Sigmoid colon (tissue), 4 donors: ENCODE measurements at regions not wholly inside any gene's neighbourhood (a gene's known extent, or its start where the extent isn't known, plus 50 kb on each side); places are given as distances from the start of the nearest gene placed in this dataset.
"Not testable (repeated sequence)": the region's sequence is repeated elsewhere in the genome, so short reads cannot be mapped to it uniquely, and the experiment has no call there.

Experiments
- CTCF ChIP-seq, 4 experiments: fragments of 450-650 bp in 3 of 4; fragments of 200-600 bp in 1 of 4; IDR thresholded peaks; one replicate each; pipeline ENCODE4 v1.5.1; 2016 to 2019; ENCODE audit warnings: antibody characterized with exemption in 4 of 4, mild to moderate bottlenecking in 3 of 4, moderate library complexity in 2 of 4
- EP300 ChIP-seq, 4 donors: sonication (generic); formaldehyde crosslinking; IDR thresholded peaks; one replicate each; pipeline ENCODE4 v1.6.1; 2017; ENCODE audit warnings: antibody characterized with exemption in 4 of 4
- POLR2A ChIP-seq, 2 donors: fragments of 450-650 bp; IDR thresholded peaks; one replicate each; pipeline ENCODE4 v1.6.1; 2016; ENCODE audit warnings: antibody characterized with exemption in 2 of 2, mild to moderate bottlenecking in 2 of 2, moderate library complexity in 2 of 2
- POLR2AphosphoS5 ChIP-seq, 4 donors: sonication (generic); formaldehyde crosslinking; IDR thresholded peaks; one replicate each; pipeline ENCODE4 v1.6.1; 2017; ENCODE audit warnings: antibody characterized with exemption in 4 of 4

GRCh38 chr3:43845553-43845952 lies 154.8 kb downstream of the ABHD5 start:
- TF ChIP-seq CTCF, POLR2AphosphoS5, POLR2A, EP300 (IDR thresholded peaks at IDR 0.05): not testable (repeated sequence)
